HCT116 (cell line): ENCODE measurements at regions not wholly inside any gene's neighbourhood (a gene's known extent, or its start where the extent isn't known, plus 50 kb on each side); places are given as distances from the start of the nearest gene placed in this dataset.

ENCODE experiments used
- ATAC-seq: fragments of 200-7000 bp; cut with Tn5 transposase; 2 replicates; pipeline ENCODE4 v1.9.1; 2020; ENCODE audit warnings: mild to moderate bottlenecking, moderate library complexity
- BruUV-seq: library from RNA; stranded (reverse); fragments of 400-500 nt; replicated peaks from 2 replicates; lab custom pipeline; 2021; lab: Mats Ljungman, UMichigan
- CTCF ChIA-PET: fragments of 300-600 bp; sonication (Branson Sonifier 250); formaldehyde crosslinking; loops from one replicate; lab custom pipeline; 2021; ENCODE audit warnings: antibody characterized with exemption; lab: Charles Lee
- POLR2A ChIA-PET: fragments of 300-600, 350-600 bp; sonication (Branson Sonifier 250); formaldehyde crosslinking; loops from one replicate; lab custom pipeline; 2021; ENCODE audit warnings: antibody characterized with exemption; lab: Charles Lee
- RAD21 ChIA-PET, 2 experiments: fragments of 300-600 bp; sonication (Branson Sonifier 250); formaldehyde crosslinking; loops; one replicate each; lab custom pipeline; 2023; ENCODE audit warnings: low total read pairs in 2 of 2; ENCODE audit not compliant: uncharacterized antibody in 2 of 2, unreplicated experiment in 2 of 2, low non-redundant PET in 1 of 2; lab: Charles Lee
- DNase-seq: peaks from one replicate; pipeline ENCODE4 v3.0.0-alpha.2; 2010; ENCODE audit warnings: low read depth, low spot score
- H2AFZ ChIP-seq: fragments of 200-600 bp; shearing (Covaris generic), sonication (generic); 2 replicates; pipeline ENCODE4 v1.6.1; 2017; ENCODE audit warnings: low read depth, mixed run types, mixed read lengths, antibody characterized with exemption, low read length; ENCODE audit not compliant: poor library complexity, severe bottlenecking
- H3K27ac ChIP-seq: 2 replicates; pipeline ENCODE4 v1.5.1; 2012; ENCODE audit warnings: low read depth, low read length
- H3K27me3 ChIP-seq: fragments of 200-600 bp; sonication (generic); 2 replicates; pipeline ENCODE4 v1.6.1; 2016; ENCODE audit warnings: mixed run types, low read length, mixed read lengths; ENCODE audit not compliant: insufficient read depth
- H3K36me3 ChIP-seq, 2 experiments: fragments of 200-500 bp in 1 of 2; fragments of 200-600 bp in 1 of 2; sonication (Bioruptor generic) in 1 of 2; sonication (generic) in 1 of 2; 2 replicates each; pipeline versions ENCODE4 v1.5.1 to v1.6.1; 2014 to 2016; ENCODE audit warnings: low read length in 2 of 2, inconsistent platforms in 1 of 2, mixed read lengths in 1 of 2, mixed run types in 1 of 2; ENCODE audit not compliant: insufficient read depth in 2 of 2, control insufficient read depth in 1 of 2
- H3K4me1 ChIP-seq, 2 experiments: fragments of 200-600 bp in 1 of 2; sonication (generic) in 1 of 2; 2 replicates each; pipeline versions ENCODE4 v1.5.1 to v1.6.1; 2012 to 2017; ENCODE audit warnings: low read length in 2 of 2, inconsistent platforms in 1 of 2, mild to moderate bottlenecking in 1 of 2, mixed read lengths in 1 of 2, mixed run types in 1 of 2, moderate library complexity in 1 of 2; ENCODE audit not compliant: insufficient read depth in 2 of 2, control insufficient read depth in 1 of 2
- H3K4me2 ChIP-seq: fragments of 200-600 bp; sonication (generic); 2 replicates; pipeline ENCODE4 v1.6.1; 2017; ENCODE audit warnings: mixed run types, low read length, mixed read lengths
- H3K4me3 ChIP-seq, 2 experiments: fragments of 200-600 bp in 1 of 2; sonication (generic) in 1 of 2; replicated peaks in 1 of 2; 2 replicates each; pipeline ENCODE4 v1.5.1; 2011 to 2016; ENCODE audit warnings: low read length in 2 of 2, control low read depth in 1 of 2, low read depth in 1 of 2, mild to moderate bottlenecking in 1 of 2, mixed read lengths in 1 of 2, mixed run types in 1 of 2
- H3K79me2 ChIP-seq: fragments of 200-600 bp; sonication (generic); 2 replicates; pipeline ENCODE4 v1.6.1; 2017; ENCODE audit warnings: mild to moderate bottlenecking, mixed run types, low read length, moderate library complexity, mixed read lengths; ENCODE audit not compliant: insufficient read depth
- H3K9ac ChIP-seq: fragments of 200-600 bp; sonication (generic); 2 replicates; pipeline ENCODE4 v1.6.1; 2016; ENCODE audit warnings: low read length, mixed read lengths
- H3K9me2 ChIP-seq: fragments of 200-600 bp; sonication (generic), shearing (Covaris generic); 2 replicates; pipeline ENCODE4 v1.6.1; 2017; ENCODE audit warnings: mixed run types, mild to moderate bottlenecking, moderate library complexity; ENCODE audit not compliant: insufficient read depth
- H3K9me3 ChIP-seq, 2 experiments: fragments of 200-500 bp in 1 of 2; fragments of 200-600 bp in 1 of 2; sonication (Bioruptor generic) in 1 of 2; sonication (generic) in 1 of 2; 2 replicates each; pipeline ENCODE4 v1.6.1; 2014 to 2017; ENCODE audit warnings: low read length in 2 of 2, mixed read lengths in 2 of 2, inconsistent platforms in 1 of 2, low read depth in 1 of 2, mild to moderate bottlenecking in 1 of 2, mixed run types in 1 of 2, moderate library complexity in 1 of 2; ENCODE audit not compliant: control insufficient read depth in 1 of 2, insufficient read depth in 1 of 2
- H4K20me1 ChIP-seq: fragments of 200-600 bp; sonication (generic), shearing (Covaris generic); 2 replicates; pipeline ENCODE4 v1.6.1; 2017; ENCODE audit warnings: mixed run types, mild to moderate bottlenecking, moderate library complexity; ENCODE audit not compliant: insufficient read depth
- EGR1 ChIP-seq: IDR thresholded peaks from 2 replicates; pipeline ENCODE4 v1.6.1; 2012; ENCODE audit warnings: low read depth
- ZFX ChIP-seq: fragments of 450-650 bp; IDR thresholded peaks from 2 replicates; pipeline ENCODE4 v1.6.1; 2017
- intact Hi-C: fragments of 100-400 bp; cut with micrococcal nuclease; formaldehyde crosslinking; loops from 2 replicates; pipeline ENCODE4 v1.10.0; 2022
- TF ChIP-seq, protein P1 (sequence below): IDR thresholded peaks from 2 replicates; pipeline ENCODE4 v1.6.1; 2011; ENCODE audit warnings: mild to moderate bottlenecking, low read length, moderate library complexity; ENCODE audit not compliant: insufficient replicate concordance; ENCODE audit errors: extremely low read depth
- TF ChIP-seq, protein P2 (sequence below): IDR thresholded peaks from 2 replicates; pipeline ENCODE4 v1.6.1; 2012

DNA sequence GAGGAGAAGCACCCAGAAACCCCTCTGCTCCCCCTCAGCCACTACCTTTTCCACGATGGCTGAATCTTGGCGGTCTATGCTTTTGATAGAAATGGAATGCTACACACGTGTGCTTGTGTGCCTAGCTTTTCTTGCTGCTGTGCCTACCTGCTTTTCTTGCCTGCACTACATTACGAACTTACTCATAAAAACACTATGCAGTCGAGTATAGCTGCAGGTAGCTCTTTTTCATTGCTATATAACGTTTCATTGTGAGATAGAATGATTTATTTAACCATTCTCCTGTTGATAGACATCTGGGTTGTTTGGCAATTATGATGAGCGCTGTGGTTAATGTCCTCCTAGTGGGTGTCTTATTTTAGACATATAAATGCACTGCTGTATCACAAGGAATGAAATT is 67.9 kb upstream of the NCOR2 start:
- Histone ChIP-seq H4K20me1 (no peaks in the 10 kb centered on the region), H3K27me3 (no peaks in the 10 kb centered on the region), H3K27ac (peak overlapping the region; percentile 38; the same call in 1 of the 2 replicates), H3K4me1 (peaks cover 51 to 89% of the 10 kb centered on the region in 2 experiments), H3K79me2 (no peaks in the 10 kb centered on the region), H3K9ac (peak overlapping the region; percentile 42), H3K9me3 (no peaks in the 10 kb centered on the region), H3K4me3 (no peak overlapping the region), H3K36me3 (no peaks in the 10 kb centered on the region), H3K4me2 (peak overlapping the region; percentile 61), H3K9me2 (no peaks in the 10 kb centered on the region), H2AFZ (peak overlapping the region; percentile 84)
- no TSS peak for BruUV-seq
- ATAC-seq (no peak), DNase-seq (no peak)
- POLR2A ChIA-PET = interaction anchor here (1.3 kb wide), 1 partner anchor 23 kb away, joined by 3 read pairs; no protein-coding TSS in a partner anchor
- TF ChIP-seq, protein P1, sequence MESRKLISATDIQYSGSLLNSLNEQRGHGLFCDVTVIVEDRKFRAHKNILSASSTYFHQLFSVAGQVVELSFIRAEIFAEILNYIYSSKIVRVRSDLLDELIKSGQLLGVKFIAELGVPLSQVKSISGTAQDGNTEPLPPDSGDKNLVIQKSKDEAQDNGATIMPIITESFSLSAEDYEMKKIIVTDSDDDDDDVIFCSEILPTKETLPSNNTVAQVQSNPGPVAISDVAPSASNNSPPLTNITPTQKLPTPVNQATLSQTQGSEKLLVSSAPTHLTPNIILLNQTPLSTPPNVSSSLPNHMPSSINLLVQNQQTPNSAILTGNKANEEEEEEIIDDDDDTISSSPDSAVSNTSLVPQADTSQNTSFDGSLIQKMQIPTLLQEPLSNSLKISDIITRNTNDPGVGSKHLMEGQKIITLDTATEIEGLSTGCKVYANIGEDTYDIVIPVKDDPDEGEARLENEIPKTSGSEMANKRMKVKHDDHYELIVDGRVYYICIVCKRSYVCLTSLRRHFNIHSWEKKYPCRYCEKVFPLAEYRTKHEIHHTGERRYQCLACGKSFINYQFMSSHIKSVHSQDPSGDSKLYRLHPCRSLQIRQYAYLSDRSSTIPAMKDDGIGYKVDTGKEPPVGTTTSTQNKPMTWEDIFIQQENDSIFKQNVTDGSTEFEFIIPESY = no peak
- TF ChIP-seq ZFX (no peak), EGR1 (no peak)
- TF ChIP-seq, protein P2, sequence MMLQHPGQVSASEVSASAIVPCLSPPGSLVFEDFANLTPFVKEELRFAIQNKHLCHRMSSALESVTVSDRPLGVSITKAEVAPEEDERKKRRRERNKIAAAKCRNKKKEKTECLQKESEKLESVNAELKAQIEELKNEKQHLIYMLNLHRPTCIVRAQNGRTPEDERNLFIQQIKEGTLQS = no peak
- CTCF ChIA-PET = no interaction called here
- RAD21 ChIA-PET = no interaction called here
- intact Hi-C loops = loop anchor here (5.0 kb wide), 1 partner anchor 68 kb away; the partner anchor contains the start of gene NCOR2
